ENCODE measurements at regions not wholly inside any gene's neighbourhood (a gene's known extent, or its start where the extent isn't known, plus 50 kb on each side); places are given as distances from the start of the nearest gene placed in this dataset.

DNA sequence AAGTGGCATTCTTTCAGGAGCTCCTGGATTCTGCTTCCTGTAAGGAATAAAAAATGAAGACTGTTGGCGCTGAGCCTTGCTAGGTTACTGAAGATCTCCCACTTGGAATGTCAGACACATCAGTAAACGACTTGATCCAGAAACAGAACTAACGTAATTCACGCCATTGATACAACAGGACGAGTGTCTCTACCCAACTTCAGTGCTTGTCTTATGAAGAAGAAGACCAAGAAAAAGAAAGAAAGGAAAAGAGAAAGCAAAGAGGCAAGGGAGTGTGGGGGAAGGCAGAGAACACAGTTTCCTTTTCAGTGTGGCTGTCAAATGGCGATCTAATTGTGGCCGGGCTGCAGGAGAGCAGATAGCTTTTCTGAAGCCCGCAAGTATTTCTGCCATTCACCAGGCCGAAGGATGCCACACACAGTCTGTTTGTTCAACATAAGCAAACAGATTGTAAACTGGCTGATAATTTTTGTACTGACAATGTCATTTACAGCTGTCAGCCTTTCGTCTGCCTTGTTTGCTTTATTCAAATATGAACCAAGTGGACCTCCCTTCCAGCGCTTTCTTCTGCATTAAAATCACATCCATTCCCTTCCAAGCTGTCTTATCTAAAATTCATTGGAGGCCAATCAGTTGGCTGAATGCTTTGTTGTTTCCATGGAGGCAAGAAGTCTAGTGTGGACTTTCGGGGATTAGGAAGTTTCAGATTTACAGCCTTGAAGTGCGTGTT lies 180.6 kb downstream of the FOXA2 start:
- peak; percentile 58 to 86 for DNase-seq

DNA sequence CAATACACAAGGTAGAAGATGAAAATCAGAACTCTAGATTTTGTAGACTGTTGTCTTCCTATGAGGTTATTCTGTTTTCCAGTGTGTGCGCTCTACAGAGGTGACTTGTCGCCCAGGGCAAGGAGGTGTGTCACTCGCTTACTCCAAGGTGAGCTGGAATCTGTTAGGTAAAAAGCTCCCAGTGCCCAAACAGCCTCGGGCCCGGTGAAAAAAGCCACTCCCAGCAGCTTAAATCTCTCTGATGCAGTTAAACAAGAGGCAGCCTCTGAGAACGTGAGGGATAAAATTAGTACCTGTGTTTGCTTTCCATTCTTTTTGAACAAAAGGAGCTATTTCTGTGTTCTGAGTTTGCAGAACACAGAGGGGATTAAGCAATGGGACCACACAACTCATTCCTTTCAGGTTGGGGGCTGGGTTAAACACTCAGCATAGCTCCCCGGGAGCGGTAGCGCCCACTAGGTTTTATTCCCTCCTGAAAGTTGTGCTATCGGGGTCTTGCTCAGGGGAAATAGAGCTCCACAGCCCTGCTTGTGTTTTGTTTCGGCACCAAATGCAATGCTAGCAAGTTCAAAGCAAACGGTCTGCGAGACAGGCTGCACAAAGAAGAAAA lies 181.2 kb downstream of the FOXA2 start:
- peak; percentile 79 to 91 for DNase-seq

DNA sequence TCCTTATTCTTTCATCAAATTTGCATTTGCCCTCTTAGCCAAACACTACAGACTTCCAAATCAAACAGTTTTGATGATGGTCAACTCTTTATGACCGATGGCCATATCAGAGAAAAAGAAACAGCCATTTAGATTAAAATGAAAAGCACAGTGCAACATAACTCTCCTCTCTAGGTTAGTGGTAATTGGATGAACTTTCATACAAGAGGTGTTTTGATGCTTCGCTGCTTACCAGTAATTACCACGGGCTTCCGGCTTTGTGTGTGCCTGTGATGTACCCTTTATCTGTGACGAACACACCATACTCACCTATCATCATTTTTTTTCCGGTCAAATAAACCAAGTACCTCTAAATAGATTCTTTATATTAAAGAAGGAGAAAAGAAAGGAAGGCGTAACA lies 181.8 kb downstream of the FOXA2 start:
- DNase-seq, result peak; percentile 53 to 86

DNA sequence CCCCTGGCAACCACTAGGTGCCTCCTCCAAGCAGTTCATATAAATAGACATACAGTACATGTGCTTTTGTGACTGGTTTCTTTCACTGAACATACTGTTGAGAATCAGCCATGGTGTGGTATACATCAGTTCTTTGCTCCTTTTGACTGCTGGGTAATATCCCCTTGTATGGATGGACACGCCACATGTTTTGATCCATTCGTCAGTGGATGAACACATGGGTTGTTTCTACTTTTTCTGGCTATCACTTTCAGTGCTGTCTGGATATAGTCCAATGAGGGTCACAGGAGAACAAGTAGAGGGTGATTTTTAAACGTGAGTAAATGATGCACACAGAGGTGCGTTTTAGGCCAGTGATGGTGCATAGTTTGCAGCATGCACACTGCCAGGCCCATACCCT lies 183.9 kb downstream of the FOXA2 start:
- no peak for DNase-seq

DNA sequence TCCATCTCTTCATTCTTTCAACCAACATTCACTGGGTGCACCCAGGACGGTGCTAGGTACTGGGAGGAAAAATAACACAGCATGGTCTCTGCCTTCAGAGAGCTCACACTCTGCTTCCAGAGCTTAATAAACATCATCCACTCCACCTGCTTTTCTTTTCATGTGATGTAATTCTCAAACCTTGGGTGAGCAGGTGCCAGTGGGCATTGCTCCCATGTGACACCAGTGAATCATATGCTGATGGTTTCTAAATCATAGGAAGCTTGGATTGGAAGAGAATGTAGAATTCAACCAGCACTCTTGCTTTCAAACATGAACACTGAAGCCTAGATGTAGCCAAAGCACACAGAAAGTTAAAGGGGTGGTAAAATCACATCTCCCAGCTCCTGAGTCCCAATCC lies 189.8 kb downstream of the FOXA2 start:
- DNase-seq, result no peak

DNA sequence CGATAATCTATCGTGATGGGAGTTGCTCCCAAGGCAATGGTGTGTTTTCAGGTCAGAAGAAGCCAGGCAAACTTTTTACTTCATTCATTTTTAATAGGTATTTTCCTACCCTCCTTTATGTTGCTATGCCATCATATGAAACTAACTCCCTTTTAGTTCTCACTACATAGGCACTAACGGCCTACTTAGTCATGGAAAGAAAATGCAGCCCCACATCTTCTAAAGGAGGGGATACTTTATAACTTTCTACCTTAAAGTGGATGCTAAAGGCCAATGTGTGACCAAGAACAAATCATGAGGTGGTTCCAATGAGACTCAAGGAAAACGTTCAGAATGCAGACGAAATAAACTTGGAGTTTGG lies 193.8 kb downstream of the FOXA2 start:
- DNase-seq, result no peak

DNA sequence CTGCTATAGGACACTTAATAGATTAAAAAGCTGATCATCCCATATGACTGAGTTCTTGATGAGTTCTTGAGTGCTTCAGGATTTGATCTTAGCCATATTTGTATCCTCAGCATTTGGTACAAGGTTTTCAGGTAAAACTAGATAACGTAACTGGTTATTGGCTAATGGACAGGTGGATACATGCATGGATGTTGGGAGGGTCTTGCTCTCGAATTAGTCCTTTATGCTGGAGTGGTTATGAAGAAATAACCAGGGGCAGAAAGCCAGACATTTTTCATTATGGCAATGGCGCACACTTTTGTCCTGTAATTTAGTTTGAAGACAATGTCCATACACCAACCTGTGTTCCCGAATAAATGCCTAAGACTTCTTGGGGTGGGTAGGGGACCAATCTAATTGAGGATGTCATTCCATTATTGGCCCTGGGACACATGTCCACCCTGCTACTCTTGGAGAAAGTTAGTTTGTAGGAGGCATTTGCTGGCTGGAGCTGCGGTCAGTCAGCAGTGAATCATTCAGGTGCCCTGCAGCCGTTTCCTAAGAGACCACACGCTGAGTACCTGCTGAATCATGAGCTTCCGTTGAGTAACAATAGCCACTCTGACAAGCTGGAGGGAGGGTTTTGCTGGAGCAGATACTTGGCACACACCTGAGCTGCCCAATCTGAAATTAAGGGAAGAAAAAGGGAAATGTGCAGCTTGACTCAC lies 194.4 kb downstream of the FOXA2 start:
- DNase-seq, result peak; percentile 79 to 92

DNA sequence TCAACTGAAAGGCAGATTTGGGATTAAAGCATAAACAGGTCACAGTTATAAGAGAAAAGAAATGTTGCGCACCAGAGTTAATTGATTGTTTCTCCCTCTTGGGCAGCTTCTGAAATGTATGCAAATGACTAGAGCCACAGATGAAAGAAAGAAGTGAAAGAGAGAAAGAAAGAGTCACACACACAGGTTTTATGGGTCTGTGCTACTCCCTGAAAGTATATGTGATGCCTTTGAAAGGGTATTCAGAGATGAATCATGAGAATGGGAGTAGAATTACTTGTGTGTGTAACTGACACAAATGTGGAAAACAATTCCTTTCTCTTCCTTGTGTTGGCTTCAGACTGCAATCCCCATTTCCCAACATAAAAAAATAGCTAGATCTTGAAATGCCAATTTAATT lies 196.9 kb downstream of the FOXA2 start:
- no peak for DNase-seq

DNA sequence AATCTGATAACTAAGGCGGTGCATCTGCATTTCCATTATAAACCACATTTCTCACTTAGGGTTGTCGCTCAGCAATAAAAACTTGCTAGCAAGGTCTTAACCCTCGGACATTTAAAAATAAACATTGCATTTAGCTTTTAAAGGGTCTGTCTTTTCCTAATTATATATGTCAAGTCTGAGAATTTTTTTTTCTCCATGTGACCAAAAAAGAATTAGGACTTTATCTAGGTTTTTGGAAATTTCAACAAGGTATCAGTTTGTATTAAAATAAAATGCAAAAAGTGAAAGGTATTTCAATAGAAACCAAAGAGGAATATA lies 198.1 kb downstream of the FOXA2 start:
- DNase-seq, result no peak

DNA sequence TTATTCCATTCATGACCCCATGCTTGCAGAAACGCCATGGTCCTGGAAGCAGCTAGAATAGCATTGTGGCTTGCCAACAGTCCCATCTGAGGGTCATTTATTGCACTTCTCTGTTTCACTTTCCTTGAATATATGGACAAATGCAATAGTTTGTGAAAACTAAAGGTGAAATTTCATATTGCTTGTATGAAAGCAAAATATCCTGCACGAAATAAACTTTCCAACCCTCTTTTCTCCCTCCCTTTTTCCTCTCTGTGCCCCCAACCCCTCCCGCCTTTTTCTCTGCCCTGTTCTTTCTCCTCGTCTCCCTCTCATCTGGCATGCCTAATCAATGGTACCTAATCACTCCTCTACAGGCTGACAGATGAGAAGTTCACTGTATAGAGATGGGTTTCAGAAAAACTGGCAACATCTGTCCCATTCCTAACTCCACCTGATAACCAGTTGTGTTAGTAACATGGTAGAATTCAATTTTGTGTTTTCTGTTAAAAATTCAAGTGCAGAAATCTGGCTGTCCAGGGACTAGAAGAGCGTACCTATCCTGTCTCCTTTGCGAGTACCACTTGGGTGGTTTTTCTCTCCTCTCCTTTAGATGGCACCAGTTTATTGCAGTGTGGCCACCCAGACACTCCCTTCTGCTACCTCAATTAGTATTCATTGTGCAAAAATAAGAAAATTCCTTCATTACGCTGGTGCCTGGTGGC lies 198.6 kb downstream of the FOXA2 start:
- peak; percentile 69 to 84 for DNase-seq

DNA sequence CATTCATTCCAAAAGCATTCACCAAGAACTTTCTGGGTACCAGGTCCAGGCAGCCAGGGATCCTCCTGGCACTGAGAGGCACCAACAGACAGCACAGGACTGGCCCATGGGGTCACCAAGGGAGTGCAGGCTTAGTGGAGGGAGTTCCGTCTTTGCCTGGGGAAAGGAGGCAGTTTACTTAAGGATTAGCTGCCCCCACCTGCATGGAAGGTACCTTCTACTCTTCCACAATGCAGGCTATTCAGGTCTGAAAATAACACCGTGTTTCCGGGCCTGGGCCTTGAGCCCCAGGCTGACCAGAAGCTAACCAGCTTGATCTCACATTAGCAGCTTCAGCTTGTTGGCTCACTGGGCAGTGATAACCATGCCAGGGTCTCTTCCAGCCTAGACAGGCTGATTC lies 199.4 kb downstream of the FOXA2 start:
- no peak for DNase-seq

DNA sequence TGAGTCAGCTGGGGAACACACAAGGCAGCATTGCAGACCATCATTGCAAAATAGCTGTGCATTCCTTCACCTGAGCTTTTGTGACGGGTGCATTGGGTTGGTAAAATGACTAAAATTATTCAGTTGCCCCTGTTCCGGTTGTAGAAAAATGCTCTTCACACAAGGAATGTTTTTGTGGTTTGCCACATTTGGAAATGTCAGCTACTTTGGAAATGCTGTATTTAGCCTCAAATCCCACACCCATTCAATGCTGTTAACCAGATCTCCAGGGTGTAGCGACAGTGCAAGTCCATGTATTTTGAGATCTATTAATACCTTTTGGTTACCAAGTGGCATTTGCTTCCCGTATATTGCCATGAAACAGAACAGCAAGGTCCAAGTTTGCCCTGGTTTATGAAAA lies 201.2 kb downstream of the FOXA2 start:
- no peak for DNase-seq

DNA sequence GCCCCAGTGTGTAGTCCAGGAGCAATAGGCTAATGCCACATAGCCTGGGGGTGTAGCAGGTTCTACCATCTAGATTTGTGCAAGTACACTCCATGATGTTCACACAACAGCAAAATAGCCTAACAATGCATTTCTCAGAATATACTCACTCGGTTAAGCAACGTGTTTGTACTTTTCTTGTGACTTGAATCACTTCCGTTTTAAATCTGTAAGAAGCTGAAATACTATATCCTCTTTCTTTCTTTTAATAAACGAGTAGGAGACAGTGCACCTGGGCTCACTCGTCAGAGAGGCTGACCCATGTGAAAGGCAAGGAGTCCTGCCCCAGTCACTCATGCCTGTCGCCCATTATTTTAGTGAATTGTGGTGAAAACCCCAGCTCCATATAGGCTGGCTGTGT lies 201.6 kb downstream of the FOXA2 start:
- DNase-seq, result no peak

DNA sequence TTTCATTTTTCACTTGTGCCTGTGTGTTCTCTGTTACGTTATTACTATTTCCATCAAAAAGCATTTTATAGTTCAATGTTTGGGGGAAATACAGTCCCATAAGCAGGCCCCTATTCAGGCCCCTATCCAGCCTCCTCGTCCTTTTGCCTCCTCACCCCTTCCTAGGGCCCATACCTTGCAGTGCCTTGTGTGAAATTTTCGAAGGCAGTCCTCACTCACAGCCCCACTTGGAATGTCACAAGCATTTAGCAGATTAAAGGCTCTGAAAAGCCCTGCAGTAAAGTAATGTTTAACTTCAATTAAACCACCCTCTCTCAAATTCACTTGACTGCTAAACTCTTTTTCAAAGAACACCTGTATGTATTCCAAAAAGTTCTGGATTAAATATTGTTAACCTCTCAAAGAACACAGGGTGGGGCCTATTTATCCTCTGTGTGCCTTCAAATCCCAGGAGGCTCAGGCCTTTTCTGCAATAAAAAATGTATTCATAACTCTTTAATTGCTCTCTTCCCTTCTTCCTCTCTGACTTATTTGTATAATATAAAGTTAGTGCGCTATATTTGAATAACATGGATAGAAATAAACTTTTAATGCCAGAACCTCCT lies 202.5 kb downstream of the FOXA2 start:
- DNase-seq, result no peak

DNA sequence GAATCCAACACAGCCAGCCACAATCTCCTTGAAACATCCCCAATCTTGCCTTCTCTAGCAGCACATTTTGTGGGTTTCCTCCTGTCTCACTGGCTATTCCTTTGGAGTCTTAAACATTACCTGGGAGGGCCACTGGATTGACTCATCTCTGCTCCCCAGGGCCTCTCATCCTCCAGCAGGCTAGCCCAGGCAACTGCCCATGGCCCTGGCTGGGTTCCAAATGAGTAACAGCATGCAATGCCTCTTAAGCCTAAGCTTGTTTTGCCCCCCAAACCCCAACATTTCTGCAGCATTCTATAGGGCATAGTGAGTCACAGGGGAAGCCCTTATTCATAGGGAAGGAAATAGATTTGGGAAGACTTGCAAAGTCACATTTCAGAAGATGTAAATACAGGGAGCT lies 204.9 kb downstream of the FOXA2 start:
- DNase-seq, result peak in 1 of 2 experiments; percentile 29

DNA sequence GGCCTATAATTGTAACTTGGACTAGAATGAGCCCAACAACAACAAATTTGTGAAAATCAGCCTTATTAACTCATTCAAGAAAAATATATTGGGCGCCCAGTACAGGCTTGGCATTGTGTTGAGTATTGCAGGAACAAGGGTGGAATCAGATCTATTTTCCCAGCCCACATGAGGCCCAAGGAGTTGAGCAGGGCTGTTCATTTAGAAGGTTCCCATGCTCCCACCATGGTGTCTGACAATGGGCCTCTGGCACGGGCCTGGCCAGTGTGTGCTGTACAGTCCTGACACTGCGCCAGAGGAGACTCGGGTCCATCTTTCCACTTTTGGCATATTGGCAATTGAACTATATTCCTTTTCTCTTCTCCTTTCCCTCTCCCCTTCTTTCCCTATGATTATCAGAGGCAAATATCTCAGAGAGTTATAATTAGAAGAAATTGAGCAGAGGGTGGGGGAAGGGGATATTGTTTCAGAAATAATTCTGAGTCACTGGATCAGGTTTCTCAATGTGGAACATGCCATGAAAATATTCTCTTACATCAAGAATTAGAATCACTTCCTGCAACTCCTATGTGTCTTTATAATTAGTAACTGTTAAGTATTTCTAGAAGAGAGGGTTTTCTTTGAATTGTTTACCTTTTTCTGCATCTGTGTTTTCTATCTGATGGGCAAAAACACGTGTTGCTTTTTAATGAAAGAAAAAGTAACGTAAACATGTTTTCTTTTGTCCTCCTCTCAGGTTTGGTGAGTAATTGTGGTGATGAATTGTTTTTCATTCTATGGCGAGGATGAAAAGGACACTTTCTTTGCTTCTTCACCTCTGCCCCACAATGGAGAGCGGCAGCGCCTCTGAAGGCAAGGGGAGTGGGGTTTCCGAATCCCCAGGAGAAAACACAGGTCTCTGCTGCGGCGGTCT lies 209.4 kb downstream of the FOXA2 start:
- peak; percentile 29 to 39 for DNase-seq

DNA sequence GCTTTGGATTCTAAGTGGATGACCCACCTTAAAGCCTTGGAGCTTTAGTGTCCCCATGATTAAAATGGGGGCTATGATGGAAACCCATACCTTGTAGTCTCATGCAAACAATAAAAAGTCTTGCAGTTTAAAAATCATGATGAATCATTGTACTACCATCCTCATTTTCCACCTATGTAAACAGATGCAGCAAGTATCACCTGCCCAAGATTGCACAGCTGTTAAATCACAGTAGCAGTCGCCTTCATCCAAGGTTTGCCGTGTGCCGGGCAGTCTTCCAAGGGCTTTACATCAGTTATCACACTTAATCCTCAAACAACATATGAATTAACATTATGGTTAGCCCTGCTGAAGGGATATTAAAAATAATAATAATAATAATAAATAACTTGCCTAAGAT lies 210.3 kb downstream of the FOXA2 start:
- DNase-seq, result peak in 1 of 2 experiments; percentile 66

DNA sequence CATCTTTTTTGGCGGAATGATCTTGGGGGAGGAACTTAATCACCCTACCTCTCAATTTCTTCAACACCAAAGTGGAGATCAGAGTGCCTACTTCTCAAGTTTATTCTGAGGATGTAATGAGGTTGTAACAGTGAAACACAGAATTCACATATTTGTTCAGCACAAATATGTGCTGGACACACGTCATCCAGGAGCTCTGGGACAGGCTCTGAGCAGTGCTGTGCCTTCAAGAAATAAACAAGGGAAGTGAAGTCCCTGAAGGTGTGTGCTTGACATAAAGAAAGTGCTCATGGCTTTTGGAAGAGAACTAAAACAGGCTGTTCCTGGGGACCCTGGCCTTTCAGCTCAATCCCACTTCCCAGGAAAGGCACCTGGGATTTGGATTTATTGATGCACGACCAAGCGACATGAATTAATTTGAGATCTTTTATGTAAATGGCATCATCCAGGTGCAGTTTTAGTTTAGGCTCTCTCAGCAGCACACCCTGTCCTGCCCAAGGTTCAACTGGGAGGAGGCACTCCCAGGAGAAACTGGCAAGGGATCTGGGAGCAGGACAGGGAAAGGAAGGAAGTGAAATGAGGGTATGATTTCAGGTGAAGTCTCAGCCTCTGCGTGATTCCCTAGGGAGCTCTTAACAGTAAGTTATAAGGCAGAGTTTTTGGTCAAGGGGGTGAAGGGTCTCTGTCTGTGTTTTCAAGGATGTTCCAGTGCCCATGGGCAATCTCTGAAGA lies 211.0 kb downstream of the FOXA2 start:
- no peak for DNase-seq

DNA sequence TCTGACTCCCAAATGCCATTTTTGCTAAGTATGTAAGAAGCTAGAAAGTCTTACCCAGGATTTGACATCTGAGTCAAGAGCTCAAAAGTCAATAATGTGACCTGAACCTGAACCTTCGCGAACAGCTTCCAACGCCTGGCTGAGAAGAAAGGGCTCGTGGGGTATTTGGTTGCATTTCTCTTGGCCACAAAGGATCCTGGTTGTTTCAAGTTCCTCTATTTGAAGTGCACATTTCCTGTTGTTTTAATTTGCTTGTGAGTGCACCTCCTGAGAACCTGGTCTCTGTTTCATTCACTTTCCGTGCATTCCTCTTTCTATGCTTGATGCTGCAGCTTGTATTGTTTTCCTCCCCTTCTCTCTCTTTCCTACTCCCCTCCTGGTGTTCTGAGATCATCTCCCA lies 212.5 kb downstream of the FOXA2 start:
- no peak for DNase-seq

DNA sequence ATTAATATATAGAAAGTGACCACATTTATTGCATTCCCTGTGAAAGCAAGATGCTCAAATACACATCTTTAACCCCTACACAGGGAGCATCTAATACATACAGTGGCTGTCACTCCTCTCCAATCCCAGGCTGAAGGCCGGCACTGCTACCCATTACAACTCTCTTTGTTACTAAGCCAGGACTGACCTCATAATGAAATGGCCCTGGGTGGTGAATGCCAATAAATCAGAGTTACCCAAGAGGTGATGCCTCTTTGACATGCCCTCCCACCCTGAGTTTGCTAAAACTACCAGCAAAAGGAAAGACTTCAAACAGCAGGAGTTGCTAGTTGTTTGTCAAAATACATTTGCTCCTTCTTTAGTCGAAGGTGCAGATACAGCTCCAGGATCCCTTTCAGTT lies 214.2 kb downstream of the FOXA2 start:
- DNase-seq, result no peak

DNA sequence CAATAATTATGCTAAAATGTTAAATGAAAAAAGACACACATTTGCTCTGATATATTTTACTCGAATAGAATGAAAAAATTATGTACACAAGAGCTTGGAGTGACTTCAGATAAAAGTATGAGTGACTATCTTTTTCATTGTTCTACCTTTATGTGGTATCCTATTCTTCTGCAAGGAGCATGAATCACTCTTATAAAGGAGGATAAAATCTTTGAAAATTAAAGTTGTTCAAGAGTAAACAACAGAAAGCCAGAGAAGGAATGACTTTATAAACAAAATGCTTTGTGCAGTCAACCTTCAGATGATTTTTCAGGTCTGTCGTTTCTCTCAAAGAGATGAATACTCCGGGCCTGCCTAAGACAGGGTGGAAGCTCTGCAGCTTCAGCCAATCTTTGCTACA lies 215.3 kb downstream of the FOXA2 start:
- no peak for DNase-seq

DNA sequence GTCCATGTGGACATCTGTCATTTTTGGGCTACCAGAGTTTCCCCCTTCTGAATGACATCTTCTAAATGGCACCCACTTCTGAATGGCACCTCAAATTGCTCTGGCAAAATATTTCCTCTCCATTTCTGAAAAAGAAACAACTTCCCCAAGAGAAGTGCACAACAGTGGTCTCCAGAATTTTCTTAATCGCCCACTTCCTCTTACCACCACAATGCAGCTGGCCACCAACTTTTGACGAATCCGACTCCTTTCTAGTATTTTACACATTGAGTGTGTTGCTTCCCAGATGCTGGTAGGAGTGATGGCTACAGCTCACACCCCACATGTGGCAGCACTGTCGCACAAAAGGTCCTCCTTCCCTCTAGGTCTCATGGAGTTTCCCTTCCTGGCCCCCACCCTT lies 216.1 kb downstream of the FOXA2 start:
- DNase-seq, result no peak
